H9 (cell line): ENCODE measurements at regions not wholly inside any gene's neighbourhood (a gene's known extent, or its start where the extent isn't known, plus 50 kb on each side); places are given as distances from the start of the nearest gene placed in this dataset.

Experiments used
- DNase-seq: peaks from one replicate; pipeline ENCODE4 v3.0.0-alpha.2; 2017
- H2AFZ ChIP-seq: one replicate; pipeline ENCODE4 v1.6.1; 2013; ENCODE audit warnings: mild to moderate bottlenecking, low read length, control low read depth, moderate library complexity
- H2AK5ac ChIP-seq: 2 replicates; pipeline ENCODE4 v1.6.1; 2013; ENCODE audit warnings: low read length, control low read depth, mixed read lengths; ENCODE audit not compliant: insufficient read length
- H2BK120ac ChIP-seq: one replicate; pipeline ENCODE4 v1.6.1; 2013; ENCODE audit warnings: low read depth, mild to moderate bottlenecking, low read length, control low read depth, inconsistent platforms; ENCODE audit not compliant: poor library complexity, severe bottlenecking
- H2BK12ac ChIP-seq: 2 replicates; pipeline ENCODE4 v1.6.1; 2013; ENCODE audit warnings: low read length, control low read depth, mixed read lengths, low read depth; ENCODE audit not compliant: insufficient read length
- H2BK15ac ChIP-seq: 2 replicates; pipeline ENCODE4 v1.6.1; 2013; ENCODE audit warnings: low read depth, low read length, control low read depth
- H2BK20ac ChIP-seq: one replicate; pipeline ENCODE4 v1.6.1; 2013; ENCODE audit warnings: low read depth, mild to moderate bottlenecking, low read length, control low read depth, inconsistent platforms; ENCODE audit not compliant: poor library complexity, severe bottlenecking
- H2BK5ac ChIP-seq: 2 replicates; pipeline ENCODE4 v1.6.1; 2013; ENCODE audit warnings: low read length, control low read depth, mixed read lengths; ENCODE audit not compliant: insufficient read length
- H3K14ac ChIP-seq: 2 replicates; pipeline ENCODE4 v1.6.1; 2013; ENCODE audit warnings: low read length, control low read depth; ENCODE audit not compliant: insufficient read depth
- H3K18ac ChIP-seq: 2 replicates; pipeline ENCODE4 v1.6.1; 2013; ENCODE audit warnings: low read depth, mild to moderate bottlenecking, mixed read lengths, low read length, control low read depth; ENCODE audit not compliant: insufficient read length
- H3K23ac ChIP-seq: 2 replicates; pipeline ENCODE4 v1.6.1; 2013; ENCODE audit warnings: low read length, control low read depth, mixed read lengths, low read depth; ENCODE audit not compliant: insufficient read length
- H3K23me2 ChIP-seq: 2 replicates; pipeline ENCODE4 v1.6.1; 2013; ENCODE audit warnings: low read depth, mild to moderate bottlenecking, mixed read lengths, low read length, control low read depth; ENCODE audit not compliant: insufficient read length, poor library complexity, severe bottlenecking
- H3K27ac ChIP-seq: 2 replicates; pipeline ENCODE4 v1.5.1; 2013; ENCODE audit warnings: low read length, control low read depth, mixed read lengths, low read depth; ENCODE audit not compliant: insufficient read length
- H3K27me3 ChIP-seq: 2 replicates; pipeline ENCODE4 v1.6.1; 2013; ENCODE audit warnings: low read length, control low read depth, inconsistent platforms; ENCODE audit not compliant: insufficient read depth
- H3K4ac ChIP-seq: 2 replicates; pipeline ENCODE4 v1.6.1; 2013; ENCODE audit warnings: low read depth, mild to moderate bottlenecking, control low read depth, inconsistent platforms, low read length, moderate library complexity
- H3K4me1 ChIP-seq: 2 replicates; pipeline ENCODE4 v1.6.1; 2013; ENCODE audit warnings: low read length, control low read depth, inconsistent platforms; ENCODE audit not compliant: insufficient read depth
- H3K4me2 ChIP-seq: 2 replicates; pipeline ENCODE4 v1.6.1; 2013; ENCODE audit warnings: low read length, control low read depth, mixed read lengths; ENCODE audit not compliant: insufficient read length, insufficient read depth
- H3K56ac ChIP-seq: 2 replicates; pipeline ENCODE4 v1.6.1; 2013; ENCODE audit warnings: low read depth, mild to moderate bottlenecking, mixed read lengths, low read length, control low read depth; ENCODE audit not compliant: insufficient read length
- H3K79me1 ChIP-seq: 2 replicates; pipeline ENCODE4 v1.6.1; 2013; ENCODE audit warnings: low read depth, mild to moderate bottlenecking, moderate library complexity, low read length, control low read depth, inconsistent platforms; ENCODE audit not compliant: insufficient read depth, poor library complexity, severe bottlenecking
- H3K79me2 ChIP-seq: 2 replicates; pipeline ENCODE4 v1.6.1; 2013; ENCODE audit warnings: low read length, control low read depth, inconsistent platforms; ENCODE audit not compliant: insufficient read depth
- H3K9ac ChIP-seq: 2 replicates; pipeline ENCODE4 v1.6.1; 2013; ENCODE audit warnings: low read length, control low read depth, mixed read lengths; ENCODE audit not compliant: insufficient read length; ENCODE audit errors: extremely low read depth
- H3K9me3 ChIP-seq: one replicate; pipeline ENCODE4 v1.6.1; 2013; ENCODE audit warnings: low read depth, low read length, inconsistent platforms; ENCODE audit not compliant: control insufficient read depth
- H3T11ph ChIP-seq: one replicate; pipeline ENCODE4 v1.6.1; 2013; ENCODE audit warnings: mild to moderate bottlenecking, low read length, control low read depth, inconsistent platforms
- H4K20me1 ChIP-seq: one replicate; pipeline ENCODE4 v1.6.1; 2013; ENCODE audit not compliant: control insufficient read depth, insufficient read length, insufficient read depth
- H4K5ac ChIP-seq: 2 replicates; pipeline ENCODE4 v1.6.1; 2013; ENCODE audit warnings: low read depth, mild to moderate bottlenecking, mixed read lengths, low read length, control low read depth; ENCODE audit not compliant: insufficient read length
- H4K8ac ChIP-seq: replicated peaks from 2 replicates; pipeline ENCODE4 v1.6.1; 2013; ENCODE audit warnings: low read length, control low read depth, mixed read lengths, low read depth; ENCODE audit not compliant: insufficient read length
- H4K91ac ChIP-seq: 2 replicates; pipeline ENCODE4 v1.6.1; 2013; ENCODE audit warnings: low read depth, mild to moderate bottlenecking, moderate library complexity, mixed read lengths, low read length, control low read depth; ENCODE audit not compliant: insufficient read length
- H3K27ac Mint-ChIP-seq, 3 experiments: 2 replicates in 2 of 3; 3 replicates in 1 of 3; pipeline ENCODE4 v1.8.0; 2020 to 2021; ENCODE audit warnings: mixed read lengths in 3 of 3, mild to moderate bottlenecking in 1 of 3, moderate library complexity in 1 of 3
- H3K27me3 Mint-ChIP-seq: 2 replicates; pipeline ENCODE4 v1.8.0; 2021; ENCODE audit warnings: low read depth, mild to moderate bottlenecking, moderate library complexity, mixed read lengths
- H3K36me3 Mint-ChIP-seq, 3 experiments: 2 replicates in 2 of 3; 3 replicates in 1 of 3; pipeline ENCODE4 v1.8.0; 2020 to 2021; ENCODE audit warnings: low read depth in 3 of 3, mixed read lengths in 3 of 3; ENCODE audit not compliant: insufficient read depth in 1 of 3
- H3K4me1 Mint-ChIP-seq, 2 experiments: 2 replicates each; pipeline ENCODE4 v1.8.0; 2020; ENCODE audit warnings: mixed read lengths in 2 of 2
- H3K4me3 Mint-ChIP-seq, 2 experiments: 2 replicates in 1 of 2; 3 replicates in 1 of 2; pipeline ENCODE4 v1.8.0; 2020 to 2021; ENCODE audit warnings: mild to moderate bottlenecking in 2 of 2, mixed read lengths in 2 of 2, moderate library complexity in 1 of 2
- H3K9me3 Mint-ChIP-seq, 2 experiments: 2 replicates in 1 of 2; 3 replicates in 1 of 2; pipeline ENCODE4 v1.8.0; 2020; ENCODE audit warnings: mild to moderate bottlenecking in 2 of 2, mixed read lengths in 2 of 2, moderate library complexity in 1 of 2
- WGBS: extraction: QIAGEN DNeasy Blood & Tissue Kit; methylation state at CpG from one replicate; pipeline ENCODE4 v1.1.7; 2013; ENCODE audit warnings: missing lambda C conversion rate, low lambda C conversion rate, mixed read lengths; ENCODE audit not compliant: insufficient read length; ENCODE audit errors: extremely low coverage; 5-methylcytosine and 5-hydroxymethylcytosine counted together
- TF ChIP-seq, protein P1 (sequence below): fragments of 200-600 bp; sonication (generic); conservative IDR thresholded peaks from 3 replicates; pipeline ENCODE4 v1.8.0; 2021; ENCODE audit warnings: antibody characterized with exemption, mild to moderate bottlenecking

DNA sequence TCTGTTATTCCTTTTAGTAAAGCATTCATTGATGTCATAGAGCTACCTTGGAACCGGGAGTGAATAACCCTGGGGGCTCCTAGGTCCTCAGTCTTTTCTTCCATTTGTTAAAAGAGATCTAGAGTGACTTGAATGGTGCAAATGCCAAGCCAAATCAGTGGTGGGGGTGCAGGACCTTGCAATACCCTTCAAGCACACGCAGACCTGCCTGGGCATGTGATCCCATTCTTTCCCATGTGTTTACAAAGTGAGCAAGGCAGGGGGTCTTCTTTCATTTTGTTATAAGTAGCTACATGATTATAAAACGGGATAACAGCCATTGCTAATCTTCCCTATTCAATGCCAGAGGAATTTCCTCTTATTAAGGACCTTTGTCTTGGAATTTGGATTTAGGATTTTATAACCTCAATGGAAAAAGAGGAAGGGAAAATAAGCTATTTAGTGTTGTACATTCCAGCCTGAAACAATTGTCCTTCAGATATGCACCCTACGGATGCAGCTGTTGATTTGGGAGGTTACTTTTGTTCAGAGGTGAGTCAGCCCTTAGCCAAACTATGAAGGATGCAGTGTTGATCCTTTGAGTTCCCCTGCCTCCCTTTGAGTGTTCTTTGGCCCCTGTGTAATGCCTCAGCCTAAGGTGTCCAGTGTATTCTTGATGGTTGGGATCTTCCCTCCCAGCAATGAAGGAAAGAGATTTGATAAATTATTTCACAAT, 623.8 kb upstream of the HTR2C start:
- H4K91ac ChIP-seq = no peak overlapping the region
- H3K9me3 Mint-ChIP-seq = no peaks in the 10 kb centered on the region; a peak in 1 of 5 replicates
- H3K23ac ChIP-seq = no peak overlapping the region
- peak; percentile 42 for DNase-seq
- peaks cover 65 to 72% of the 10 kb centered on the region in 2 experiments for H3K4me1 Mint-ChIP-seq
- H3K56ac ChIP-seq = no peak overlapping the region
- peaks cover 3% of the 10 kb centered on the region for H3K79me1 ChIP-seq
- H3K79me2 ChIP-seq = peaks cover 3% of the 10 kb centered on the region; the same call in 1 of the 2 replicates
- no peak overlapping the region for H2AK5ac ChIP-seq
- H3K9ac ChIP-seq = no peak overlapping the region
- H4K20me1 ChIP-seq = no peaks in the 10 kb centered on the region
- H3K23me2 ChIP-seq = no peaks in the 10 kb centered on the region
- no peak overlapping the region for H2AFZ ChIP-seq
- no CpG with 5 or more reads among the region's 4 CpGs for WGBS
- TF ChIP-seq, protein P1, sequence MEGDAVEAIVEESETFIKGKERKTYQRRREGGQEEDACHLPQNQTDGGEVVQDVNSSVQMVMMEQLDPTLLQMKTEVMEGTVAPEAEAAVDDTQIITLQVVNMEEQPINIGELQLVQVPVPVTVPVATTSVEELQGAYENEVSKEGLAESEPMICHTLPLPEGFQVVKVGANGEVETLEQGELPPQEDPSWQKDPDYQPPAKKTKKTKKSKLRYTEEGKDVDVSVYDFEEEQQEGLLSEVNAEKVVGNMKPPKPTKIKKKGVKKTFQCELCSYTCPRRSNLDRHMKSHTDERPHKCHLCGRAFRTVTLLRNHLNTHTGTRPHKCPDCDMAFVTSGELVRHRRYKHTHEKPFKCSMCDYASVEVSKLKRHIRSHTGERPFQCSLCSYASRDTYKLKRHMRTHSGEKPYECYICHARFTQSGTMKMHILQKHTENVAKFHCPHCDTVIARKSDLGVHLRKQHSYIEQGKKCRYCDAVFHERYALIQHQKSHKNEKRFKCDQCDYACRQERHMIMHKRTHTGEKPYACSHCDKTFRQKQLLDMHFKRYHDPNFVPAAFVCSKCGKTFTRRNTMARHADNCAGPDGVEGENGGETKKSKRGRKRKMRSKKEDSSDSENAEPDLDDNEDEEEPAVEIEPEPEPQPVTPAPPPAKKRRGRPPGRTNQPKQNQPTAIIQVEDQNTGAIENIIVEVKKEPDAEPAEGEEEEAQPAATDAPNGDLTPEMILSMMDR = no peak
- H3K4ac ChIP-seq = no peak overlapping the region
- no peak overlapping the region for H3K18ac ChIP-seq
- no peak overlapping the region for H3K4me2 ChIP-seq
- no peak overlapping the region for H2BK12ac ChIP-seq
- H2BK120ac ChIP-seq = no peak overlapping the region
- H3K27me3 Mint-ChIP-seq = no peaks in the 10 kb centered on the region
- no peak overlapping the region for H4K8ac ChIP-seq
- peaks cover 11% of the 10 kb centered on the region; the same call in 1 of the 2 replicates for H3K4me1 ChIP-seq
- H2BK20ac ChIP-seq = no peak overlapping the region
- H2BK5ac ChIP-seq = no peak overlapping the region
- 0 out of 5 replicates have a peak overlapping the region, but pooled peaks of 1 of the 2 experiments have one; percentile 4 for H3K4me3 Mint-ChIP-seq
- H3K14ac ChIP-seq = no peak overlapping the region
- no peak overlapping the region for H2BK15ac ChIP-seq
- peaks cover 13 to 57% (median 56%) of the 10 kb centered on the region in 3 experiments for H3K36me3 Mint-ChIP-seq
- H3T11ph ChIP-seq = no peak overlapping the region
- H3K27ac ChIP-seq = peak overlapping the region; percentile 42
- no peak overlapping the region for H4K5ac ChIP-seq
- peak overlapping the region; percentile 96 to 98 (median 97) for H3K27ac Mint-ChIP-seq
- no peaks in the 10 kb centered on the region for H3K9me3 ChIP-seq
- H3K27me3 ChIP-seq = no peaks in the 10 kb centered on the region
